HCT116 (cell line): ENCODE measurements at regions not wholly inside any gene's neighbourhood (a gene's known extent, or its start where the extent isn't known, plus 50 kb on each side); places are given as distances from the start of the nearest gene placed in this dataset.

ENCODE experiments used
- ATAC-seq: fragments of 200-7000 bp; cut with Tn5 transposase; 2 replicates; pipeline ENCODE4 v1.9.1; 2020; ENCODE audit warnings: mild to moderate bottlenecking, moderate library complexity
- BruUV-seq: library from RNA; stranded (reverse); fragments of 400-500 nt; replicated peaks from 2 replicates; lab custom pipeline; 2021; lab: Mats Ljungman, UMichigan
- CTCF ChIA-PET: fragments of 300-600 bp; sonication (Branson Sonifier 250); formaldehyde crosslinking; loops from one replicate; lab custom pipeline; 2021; ENCODE audit warnings: antibody characterized with exemption; lab: Charles Lee
- POLR2A ChIA-PET: fragments of 300-600, 350-600 bp; sonication (Branson Sonifier 250); formaldehyde crosslinking; loops from one replicate; lab custom pipeline; 2021; ENCODE audit warnings: antibody characterized with exemption; lab: Charles Lee
- RAD21 ChIA-PET, 2 experiments: fragments of 300-600 bp; sonication (Branson Sonifier 250); formaldehyde crosslinking; loops; one replicate each; lab custom pipeline; 2023; ENCODE audit warnings: low total read pairs in 2 of 2; ENCODE audit not compliant: uncharacterized antibody in 2 of 2, unreplicated experiment in 2 of 2, low non-redundant PET in 1 of 2; lab: Charles Lee
- DNase-seq: peaks from one replicate; pipeline ENCODE4 v3.0.0-alpha.2; 2010; ENCODE audit warnings: low read depth, low spot score
- H2AFZ ChIP-seq: fragments of 200-600 bp; shearing (Covaris generic), sonication (generic); 2 replicates; pipeline ENCODE4 v1.6.1; 2017; ENCODE audit warnings: low read depth, mixed run types, mixed read lengths, antibody characterized with exemption, low read length; ENCODE audit not compliant: poor library complexity, severe bottlenecking
- H3K27ac ChIP-seq: 2 replicates; pipeline ENCODE4 v1.5.1; 2012; ENCODE audit warnings: low read depth, low read length
- H3K27me3 ChIP-seq: fragments of 200-600 bp; sonication (generic); 2 replicates; pipeline ENCODE4 v1.6.1; 2016; ENCODE audit warnings: mixed run types, low read length, mixed read lengths; ENCODE audit not compliant: insufficient read depth
- H3K36me3 ChIP-seq, 2 experiments: fragments of 200-500 bp in 1 of 2; fragments of 200-600 bp in 1 of 2; sonication (Bioruptor generic) in 1 of 2; sonication (generic) in 1 of 2; 2 replicates each; pipeline versions ENCODE4 v1.5.1 to v1.6.1; 2014 to 2016; ENCODE audit warnings: low read length in 2 of 2, inconsistent platforms in 1 of 2, mixed read lengths in 1 of 2, mixed run types in 1 of 2; ENCODE audit not compliant: insufficient read depth in 2 of 2, control insufficient read depth in 1 of 2
- H3K4me1 ChIP-seq, 2 experiments: fragments of 200-600 bp in 1 of 2; sonication (generic) in 1 of 2; 2 replicates each; pipeline versions ENCODE4 v1.5.1 to v1.6.1; 2012 to 2017; ENCODE audit warnings: low read length in 2 of 2, inconsistent platforms in 1 of 2, mild to moderate bottlenecking in 1 of 2, mixed read lengths in 1 of 2, mixed run types in 1 of 2, moderate library complexity in 1 of 2; ENCODE audit not compliant: insufficient read depth in 2 of 2, control insufficient read depth in 1 of 2
- H3K4me2 ChIP-seq: fragments of 200-600 bp; sonication (generic); 2 replicates; pipeline ENCODE4 v1.6.1; 2017; ENCODE audit warnings: mixed run types, low read length, mixed read lengths
- H3K4me3 ChIP-seq, 2 experiments: fragments of 200-600 bp in 1 of 2; sonication (generic) in 1 of 2; replicated peaks in 1 of 2; 2 replicates each; pipeline ENCODE4 v1.5.1; 2011 to 2016; ENCODE audit warnings: low read length in 2 of 2, control low read depth in 1 of 2, low read depth in 1 of 2, mild to moderate bottlenecking in 1 of 2, mixed read lengths in 1 of 2, mixed run types in 1 of 2
- H3K79me2 ChIP-seq: fragments of 200-600 bp; sonication (generic); 2 replicates; pipeline ENCODE4 v1.6.1; 2017; ENCODE audit warnings: mild to moderate bottlenecking, mixed run types, low read length, moderate library complexity, mixed read lengths; ENCODE audit not compliant: insufficient read depth
- H3K9ac ChIP-seq: fragments of 200-600 bp; sonication (generic); 2 replicates; pipeline ENCODE4 v1.6.1; 2016; ENCODE audit warnings: low read length, mixed read lengths
- H3K9me2 ChIP-seq: fragments of 200-600 bp; sonication (generic), shearing (Covaris generic); 2 replicates; pipeline ENCODE4 v1.6.1; 2017; ENCODE audit warnings: mixed run types, mild to moderate bottlenecking, moderate library complexity; ENCODE audit not compliant: insufficient read depth
- H3K9me3 ChIP-seq, 2 experiments: fragments of 200-500 bp in 1 of 2; fragments of 200-600 bp in 1 of 2; sonication (Bioruptor generic) in 1 of 2; sonication (generic) in 1 of 2; 2 replicates each; pipeline ENCODE4 v1.6.1; 2014 to 2017; ENCODE audit warnings: low read length in 2 of 2, mixed read lengths in 2 of 2, inconsistent platforms in 1 of 2, low read depth in 1 of 2, mild to moderate bottlenecking in 1 of 2, mixed run types in 1 of 2, moderate library complexity in 1 of 2; ENCODE audit not compliant: control insufficient read depth in 1 of 2, insufficient read depth in 1 of 2
- H4K20me1 ChIP-seq: fragments of 200-600 bp; sonication (generic), shearing (Covaris generic); 2 replicates; pipeline ENCODE4 v1.6.1; 2017; ENCODE audit warnings: mixed run types, mild to moderate bottlenecking, moderate library complexity; ENCODE audit not compliant: insufficient read depth
- EGR1 ChIP-seq: IDR thresholded peaks from 2 replicates; pipeline ENCODE4 v1.6.1; 2012; ENCODE audit warnings: low read depth
- RAD21 ChIP-seq: IDR thresholded peaks from 2 replicates; pipeline ENCODE4 v1.6.1; 2012; ENCODE audit warnings: low read depth, mild to moderate bottlenecking
- REST ChIP-seq: IDR thresholded peaks from 2 replicates; pipeline ENCODE4 v1.6.1; 2012; ENCODE audit warnings: low read depth
- SRF ChIP-seq: IDR thresholded peaks from 2 replicates; pipeline ENCODE4 v1.6.1; 2012; ENCODE audit warnings: low read depth
- YY1 ChIP-seq: IDR thresholded peaks from 2 replicates; pipeline ENCODE4 v1.6.1; 2011; ENCODE audit warnings: low read length, low read depth, moderate library complexity, mild to moderate bottlenecking; ENCODE audit not compliant: insufficient replicate concordance; ENCODE audit errors: extremely low read depth
- ZBTB33 ChIP-seq: IDR thresholded peaks from 2 replicates; pipeline ENCODE4 v1.6.1; 2011; ENCODE audit warnings: mild to moderate bottlenecking, low read length, moderate library complexity; ENCODE audit not compliant: insufficient replicate concordance; ENCODE audit errors: extremely low read depth
- intact Hi-C: fragments of 100-400 bp; cut with micrococcal nuclease; formaldehyde crosslinking; loops from 2 replicates; pipeline ENCODE4 v1.10.0; 2022

- Histone ChIP-seq H3K79me2 (no peaks in the 10 kb centered on the region), H2AFZ (no peak overlapping the region), H3K27ac (no peak overlapping the region), H3K9me3 (peaks cover 8% of the 10 kb centered on the region in 2 experiments; a peak in 3 of 4 replicates), H3K4me1 (peaks cover 0 to 6% of the 10 kb centered on the region in 2 experiments; a peak in 1 of 4 replicates), H3K27me3 (no peaks in the 10 kb centered on the region), H3K36me3 (no peaks in the 10 kb centered on the region), H3K9me2 (no peaks in the 10 kb centered on the region), H3K9ac (no peak overlapping the region), H3K4me3 (no peak overlapping the region), H3K4me2 (no peak overlapping the region), H4K20me1 (no peaks in the 10 kb centered on the region)
- ATAC-seq (no peak), DNase-seq (no peak)
- BruUV-seq = no TSS peak
- ChIA-PET RAD21 (no interaction called here), CTCF (no interaction called here), POLR2A (no interaction called here)
- TF ChIP-seq REST = no peak
- TF ChIP-seq EGR1 = no peak
- TF ChIP-seq RAD21 = no peak
- no peak for TF ChIP-seq SRF
- no peak for TF ChIP-seq ZBTB33
- no peak for TF ChIP-seq YY1
- intact Hi-C loops = no loop called here
Observed at GRCh38 chr1:14037101-14037847, 337.3 kb downstream of the PRDM2 start.
